Mesenchymal stem cell (in vitro differentiated cells and primary cell): ENCODE measurements at regions not wholly inside any gene's neighbourhood (a gene's known extent, or its start where the extent isn't known, plus 50 kb on each side); places are given as distances from the start of the nearest gene placed in this dataset.

Experiments used
- DNase-seq: peaks from one replicate; pipeline ENCODE4 v3.0.0-alpha.2; 2013
- H2AFZ ChIP-seq: one replicate; pipeline ENCODE4 v1.6.1; 2013; ENCODE audit warnings: low read depth, mild to moderate bottlenecking, control low read depth, inconsistent platforms, low read length, moderate library complexity
- H2AK5ac ChIP-seq: 2 replicates; pipeline ENCODE4 v1.6.1; 2013; ENCODE audit warnings: low read length, moderate library complexity, mild to moderate bottlenecking, inconsistent platforms; ENCODE audit not compliant: severe bottlenecking
- H2BK120ac ChIP-seq: one replicate; pipeline ENCODE4 v1.6.1; 2013; ENCODE audit warnings: low read depth, mild to moderate bottlenecking, inconsistent platforms, low read length, moderate library complexity
- H2BK12ac ChIP-seq, 2 experiments: one replicate each; pipeline ENCODE4 v1.6.1; 2013; ENCODE audit warnings: inconsistent platforms in 2 of 2, low read length in 2 of 2, mild to moderate bottlenecking in 2 of 2, moderate library complexity in 2 of 2, control low read depth in 1 of 2
- H2BK15ac ChIP-seq: one replicate; pipeline ENCODE4 v1.6.1; 2013; ENCODE audit warnings: mild to moderate bottlenecking, low read depth, inconsistent platforms; ENCODE audit not compliant: poor library complexity, severe bottlenecking
- H2BK5ac ChIP-seq: 2 replicates; pipeline ENCODE4 v1.6.1; 2013; ENCODE audit warnings: low read depth, mild to moderate bottlenecking, low read length, control low read depth, inconsistent platforms; ENCODE audit not compliant: poor library complexity, severe bottlenecking
- H3K14ac ChIP-seq, 2 experiments: one replicate each; pipeline ENCODE4 v1.6.1; 2013; ENCODE audit warnings: inconsistent platforms in 2 of 2, low read length in 2 of 2, control low read depth in 1 of 2, mild to moderate bottlenecking in 1 of 2, moderate library complexity in 1 of 2
- H3K18ac ChIP-seq, 2 experiments: one replicate each; pipeline ENCODE4 v1.6.1; 2013; ENCODE audit warnings: inconsistent platforms in 2 of 2, low read length in 2 of 2, control low read depth in 1 of 2, low read depth in 1 of 2, mild to moderate bottlenecking in 1 of 2
- H3K23ac ChIP-seq, 2 experiments: one replicate each; pipeline ENCODE4 v1.6.1; 2013; ENCODE audit warnings: inconsistent platforms in 2 of 2, low read length in 2 of 2, mild to moderate bottlenecking in 2 of 2, moderate library complexity in 2 of 2, control low read depth in 1 of 2
- H3K27ac ChIP-seq: 2 replicates; pipeline ENCODE4 v1.5.1; 2013; ENCODE audit warnings: mild to moderate bottlenecking, moderate library complexity, low read length, control low read depth, inconsistent platforms; ENCODE audit not compliant: poor library complexity, severe bottlenecking
- H3K27me3 ChIP-seq, 2 experiments: 2 replicates each; pipeline versions ENCODE4 v1.6.1 to v1.7.0; 2013; ENCODE audit warnings: low read length in 2 of 2, mild to moderate bottlenecking in 2 of 2, moderate library complexity in 2 of 2, control low read depth in 1 of 2, inconsistent platforms in 1 of 2; ENCODE audit not compliant: control insufficient read depth in 1 of 2, insufficient read depth in 1 of 2
- H3K36me3 ChIP-seq, 2 experiments: 2 replicates each; pipeline versions ENCODE4 v1.6.1 to v1.7.0; 2013; ENCODE audit warnings: low read length in 2 of 2, control low read depth in 1 of 2, inconsistent platforms in 1 of 2, low read depth in 1 of 2, mild to moderate bottlenecking in 1 of 2; ENCODE audit not compliant: insufficient read depth in 2 of 2, control insufficient read depth in 1 of 2
- H3K4ac ChIP-seq, 2 experiments: one replicate each; pipeline ENCODE4 v1.6.1; 2013; ENCODE audit warnings: inconsistent platforms in 2 of 2, low read length in 2 of 2, mild to moderate bottlenecking in 2 of 2, moderate library complexity in 2 of 2, control low read depth in 1 of 2, low read depth in 1 of 2
- H3K4me1 ChIP-seq: 2 replicates; pipeline ENCODE4 v1.6.1; 2013; ENCODE audit warnings: low read depth, low read length, control low read depth; ENCODE audit not compliant: control insufficient read depth, insufficient read depth
- H3K4me2 ChIP-seq: 2 replicates; pipeline ENCODE4 v1.6.1; 2013; ENCODE audit warnings: low read length, mild to moderate bottlenecking, inconsistent platforms; ENCODE audit not compliant: poor library complexity, severe bottlenecking
- H3K4me3 ChIP-seq, 2 experiments: 2 replicates each; pipeline versions ENCODE4 v1.5.1 to v1.7.0; 2013; ENCODE audit warnings: low read length in 2 of 2, mild to moderate bottlenecking in 2 of 2, control low read depth in 1 of 2, low read depth in 1 of 2; ENCODE audit not compliant: insufficient read depth in 1 of 2
- H3K79me1 ChIP-seq: replicated peaks from 2 replicates; pipeline ENCODE4 v1.6.1; 2013; ENCODE audit warnings: mild to moderate bottlenecking, control low read depth, low read length, inconsistent platforms; ENCODE audit not compliant: poor library complexity, severe bottlenecking
- H3K9ac ChIP-seq: 2 replicates; pipeline ENCODE4 v1.7.0; 2013; ENCODE audit warnings: mild to moderate bottlenecking, low read length, moderate library complexity
- H3K9me3 ChIP-seq: 2 replicates; pipeline ENCODE4 v1.7.0; 2013; ENCODE audit warnings: mild to moderate bottlenecking, low read length; ENCODE audit not compliant: control insufficient read depth
- H4K8ac ChIP-seq: one replicate; pipeline ENCODE4 v1.6.1; 2013; ENCODE audit warnings: inconsistent platforms, mild to moderate bottlenecking, low read length, moderate library complexity
- H4K91ac ChIP-seq: one replicate; pipeline ENCODE4 v1.6.1; 2013; ENCODE audit warnings: mild to moderate bottlenecking, low read length, inconsistent platforms
- WGBS: methylation state at CpG from one replicate; pipeline ENCODE4 v1.1.7; 2013; ENCODE audit warnings: mixed read lengths; 5-methylcytosine and 5-hydroxymethylcytosine counted together

- Histone ChIP-seq H3K27me3 (no peaks in the 10 kb centered on the region), H3K4ac (peak overlapping the region in 1 of 2 experiments; percentile 65), H4K8ac (peak overlapping the region; percentile 53), H2BK120ac (no peak overlapping the region), H3K9ac (peak overlapping the region; percentile 96), H2AK5ac (no peak overlapping the region), H2BK15ac (no peak overlapping the region), H3K27ac (peak overlapping the region; percentile 0), H4K91ac (peak overlapping the region; percentile 66), H3K9me3 (no peaks in the 10 kb centered on the region), H3K14ac (peak overlapping the region in 1 of 2 experiments; percentile 39), H3K4me3 (peak overlapping the region in 1 of 2 experiments; percentile 93), H3K4me2 (peak overlapping the region; percentile 5), H2BK5ac (no peak overlapping the region), H3K23ac (peak overlapping the region in 1 of 2 experiments; percentile 90), H2AFZ (no peak overlapping the region), H3K4me1 (peaks cover 70% of the 10 kb centered on the region), H2BK12ac (peak overlapping the region in 1 of 2 experiments; percentile 24), H3K36me3 (peaks cover 3 to 31% of the 10 kb centered on the region in 2 experiments), H3K79me1 (peaks cover 1% of the 10 kb centered on the region), H3K18ac (peak overlapping the region; percentile 23 to 49)
- 69% methylated on average over 20 of the region's 20 CpGs for WGBS
- DNase-seq = peak; percentile 73
Measured at GRCh38 chr17:77375917-77376651, 235.3 kb downstream of the SEC14L1 start.

DNA sequence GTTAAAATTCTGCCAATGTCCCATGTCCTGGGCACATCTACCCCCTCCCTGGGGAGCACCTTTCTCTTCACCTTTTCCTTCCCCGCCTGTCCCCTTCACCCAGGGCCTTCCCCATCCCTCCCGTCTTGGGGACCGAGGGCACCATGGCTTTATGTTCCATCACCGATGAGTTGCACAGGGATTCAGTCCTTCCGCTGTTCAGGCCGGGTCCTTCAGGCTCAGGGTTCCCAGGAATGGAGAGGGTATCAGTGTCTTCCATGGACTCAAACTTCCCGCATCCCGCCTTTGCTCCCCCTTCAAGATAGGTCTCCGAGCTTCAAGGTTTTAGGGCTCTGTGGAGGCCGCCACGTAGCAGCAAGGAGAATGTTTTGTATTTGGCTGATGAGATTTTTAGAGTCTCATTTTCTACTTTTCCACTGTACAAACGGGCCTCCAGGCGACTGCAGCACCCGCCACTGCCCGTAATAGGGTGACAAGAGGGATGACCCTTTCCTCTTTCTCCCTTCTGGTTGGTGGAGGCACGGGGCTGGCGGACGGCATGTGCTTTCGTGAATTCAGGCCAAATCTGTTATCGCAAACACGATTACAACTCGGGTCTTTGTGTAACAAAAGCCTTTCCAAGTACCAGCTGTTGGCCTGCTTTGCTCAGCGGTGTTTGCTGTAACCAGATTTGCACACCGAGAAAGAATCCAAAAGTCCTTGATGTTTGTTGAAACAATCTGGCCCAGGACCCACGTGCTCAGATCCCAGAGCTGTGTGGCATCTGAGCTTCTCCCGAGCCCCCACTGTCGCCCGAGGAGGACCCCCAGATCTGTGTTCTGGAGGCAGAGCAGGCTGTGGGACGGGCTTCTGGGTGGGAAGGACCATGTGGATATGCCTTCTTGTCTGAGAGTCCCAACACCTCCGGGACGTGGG lies 236.3 kb downstream of the SEC14L1 start:
- peaks cover 3 to 37% of the 10 kb centered on the region in 2 experiments for H3K36me3 ChIP-seq
- no peak overlapping the region for H3K18ac ChIP-seq
- WGBS = 91% methylated on average over 28 of the region's 31 CpGs
- H2AFZ ChIP-seq = no peak overlapping the region
- no peak overlapping the region for H3K14ac ChIP-seq
- peaks cover 68% of the 10 kb centered on the region for H3K4me1 ChIP-seq
- no peak overlapping the region for H3K27ac ChIP-seq
- no peak overlapping the region for H2BK15ac ChIP-seq
- no peak overlapping the region for H3K9ac ChIP-seq
- no peak overlapping the region for H3K4me3 ChIP-seq
- no peak for DNase-seq
- H3K23ac ChIP-seq = peak overlapping the region in 1 of 2 experiments; percentile 9
- no peak overlapping the region for H4K91ac ChIP-seq
- H2BK12ac ChIP-seq = peak overlapping the region in 1 of 2 experiments; percentile 17
- no peak overlapping the region for H2BK5ac ChIP-seq
- H2BK120ac ChIP-seq = no peak overlapping the region
- no peak overlapping the region for H4K8ac ChIP-seq
- no peak overlapping the region for H3K4ac ChIP-seq
- no peak overlapping the region for H3K4me2 ChIP-seq
- no peak overlapping the region for H2AK5ac ChIP-seq
- H3K9me3 ChIP-seq = no peaks in the 10 kb centered on the region
- H3K79me1 ChIP-seq = peaks cover 7% of the 10 kb centered on the region
- no peaks in the 10 kb centered on the region for H3K27me3 ChIP-seq

DNA sequence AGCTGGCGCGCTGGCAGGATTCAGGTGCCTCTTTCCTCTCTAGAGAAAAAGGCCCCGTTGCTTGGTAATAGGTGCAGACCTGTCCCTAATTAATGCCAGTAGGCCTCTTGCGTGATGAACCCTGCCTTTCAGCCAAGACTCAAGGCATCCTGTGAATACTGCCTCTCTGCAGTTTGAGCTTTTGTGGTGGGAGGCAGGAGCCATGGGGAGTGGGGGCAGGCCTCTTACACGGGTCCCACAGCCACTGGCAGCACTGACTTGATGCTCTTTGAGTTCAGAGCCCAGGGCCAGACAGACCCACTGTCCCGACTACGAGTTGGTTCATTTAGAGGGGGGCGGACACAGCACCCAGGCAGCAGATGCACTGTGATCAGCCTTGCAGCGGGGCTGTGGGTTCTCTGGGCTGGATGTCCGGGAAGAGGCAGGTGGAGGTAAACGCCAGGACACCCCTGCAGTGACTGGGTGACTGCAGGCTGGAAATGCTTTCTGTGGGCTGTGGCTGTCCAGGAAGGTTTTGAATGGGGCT lies 237.0 kb downstream of the SEC14L1 start:
- Histone ChIP-seq H4K91ac (peak overlapping the region; percentile 22), H2BK15ac (no peak overlapping the region), H3K18ac (no peak overlapping the region), H3K23ac (no peak overlapping the region), H2BK12ac (peak overlapping the region in 1 of 2 experiments; percentile 7), H2AFZ (no peak overlapping the region), H3K36me3 (peaks cover 3 to 40% of the 10 kb centered on the region in 2 experiments), H3K9ac (no peak overlapping the region), H2BK5ac (no peak overlapping the region), H2BK120ac (no peak overlapping the region), H2AK5ac (no peak overlapping the region), H3K79me1 (peaks cover 9% of the 10 kb centered on the region), H3K4me3 (no peak overlapping the region), H3K4ac (no peak overlapping the region), H3K9me3 (no peaks in the 10 kb centered on the region), H4K8ac (no peak overlapping the region), H3K27ac (no peak overlapping the region), H3K14ac (peak overlapping the region in 1 of 2 experiments; percentile 82), H3K4me2 (no peak overlapping the region), H3K27me3 (no peaks in the 10 kb centered on the region), H3K4me1 (peaks cover 68% of the 10 kb centered on the region)
- DNase-seq = no peak
- WGBS = 94% methylated on average over 11 of the region's 11 CpGs
